ENCODE measurements at regions not wholly inside any gene's neighbourhood (a gene's known extent, or its start where the extent isn't known, plus 50 kb on each side); places are given as distances from the start of the nearest gene placed in this dataset.

GRCh38 chr2:157164891-157165290, 92.6 kb upstream of the GALNT5 start:
- DNase-seq = no peak

- DNase-seq = no peak
Measured at GRCh38 chr2:157168501-157168900, 89.0 kb upstream of the GALNT5 start.

- no peak for DNase-seq
Measured at GRCh38 chr2:157169889-157170288, 87.6 kb upstream of the GALNT5 start.

- no peak for DNase-seq
Measured at GRCh38 chr2:157170299-157170698, 87.2 kb upstream of the GALNT5 start.

- no peak for DNase-seq
Measured at GRCh38 chr2:157172239-157172638, 85.3 kb upstream of the GALNT5 start.

- DNase-seq = no peak
Measured at GRCh38 chr2:157172866-157173578, 84.5 kb upstream of the GALNT5 start.

GRCh38 chr2:157173740-157174184, 83.7 kb upstream of the GALNT5 start:
- peak; percentile 41 for DNase-seq

GRCh38 chr2:157174321-157174720, 83.2 kb upstream of the GALNT5 start:
- no peak for DNase-seq

GRCh38 chr2:157176602-157177001, 80.9 kb upstream of the GALNT5 start:
- no peak for DNase-seq

GRCh38 chr2:157178874-157179273, 78.6 kb upstream of the GALNT5 start:
- no peak for DNase-seq

- no peak for DNase-seq
Measured at GRCh38 chr2:157179324-157180105, 78.0 kb upstream of the GALNT5 start.

- DNase-seq = no peak
Measured at GRCh38 chr2:157180359-157180758, 77.1 kb upstream of the GALNT5 start.

- DNase-seq = no peak
Measured at GRCh38 chr2:157181234-157181633, 76.3 kb upstream of the GALNT5 start.

- DNase-seq = no peak
Measured at GRCh38 chr2:157182204-157182709, 75.2 kb upstream of the GALNT5 start.

GRCh38 chr2:157182834-157183396, 74.6 kb upstream of the GALNT5 start:
- no peak for DNase-seq

- DNase-seq = no peak
Measured at GRCh38 chr2:157184161-157184895, 73.2 kb upstream of the GALNT5 start.

GRCh38 chr2:157185476-157186227, 71.9 kb upstream of the GALNT5 start:
- no peak for DNase-seq

- DNase-seq = no peak
Measured at GRCh38 chr2:157190151-157190550, 67.4 kb upstream of the GALNT5 start.

- no peak for DNase-seq
Measured at GRCh38 chr2:157191186-157191585, 66.3 kb upstream of the GALNT5 start.

- DNase-seq = no peak
Measured at GRCh38 chr2:157192445-157193423, 64.8 kb upstream of the GALNT5 start.

- DNase-seq = no peak
Measured at GRCh38 chr2:157193461-157193860, 64.0 kb upstream of the GALNT5 start.

Measured in left hindlimb (tissue), 1 donor.